ENCODE measurements at regions not wholly inside any gene's neighbourhood (a gene's known extent, or its start where the extent isn't known, plus 50 kb on each side); places are given as distances from the start of the nearest gene placed in this dataset.

DNA sequence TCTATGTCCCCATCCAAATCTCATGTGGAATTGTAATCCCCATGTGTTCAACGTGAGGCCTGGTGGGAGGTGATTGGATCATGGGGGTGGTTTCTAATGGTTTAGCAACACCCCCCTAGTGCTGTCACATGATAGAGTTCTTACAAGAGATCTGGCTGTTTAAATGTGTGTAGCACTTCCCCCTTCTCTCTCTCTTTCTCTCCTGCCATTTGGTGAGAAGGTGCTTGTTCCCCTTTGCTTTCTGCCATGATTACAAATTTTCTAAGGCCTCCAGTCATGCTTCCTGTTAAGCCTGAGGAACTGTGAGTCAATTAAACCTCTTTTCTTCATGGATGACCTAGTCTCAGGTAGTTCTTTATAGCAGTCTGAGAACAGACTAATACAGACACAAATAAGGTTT lies 165.4 kb downstream of the OGFRL1 start:
- H3K27ac ChIP-seq (ENCODE audit: low read length) = no peak overlapping the region
- ATAC-seq (ENCODE audit: insufficient read depth, low read depth) (no peak), DNase-seq (no peak)
- H2AFZ ChIP-seq (ENCODE audit: low read depth, low read length) = no peak overlapping the region
- no peaks in the 10 kb centered on the region for H3K9me3 ChIP-seq (ENCODE audit: insufficient read depth, low read length, severe bottlenecking)
- TF ChIP-seq EZH2 (IDR thresholded peaks at IDR 0.05; ENCODE audit: borderline replicate concordance, low read depth, low read length, severe bottlenecking) = no peak
- TF ChIP-seq CTCF (IDR thresholded peaks at IDR 0.05; ENCODE audit: borderline replicate concordance, extremely low read depth, low read length, poor library complexity, severe bottlenecking) = no peak
- H3K4me3 ChIP-seq (ENCODE audit: low read depth in 1 of 2, low read length in 2 of 2) = no peak overlapping the region
- H3K27me3 ChIP-seq (ENCODE audit: insufficient read depth, low read length, poor library complexity) = no peaks in the 10 kb centered on the region
- H3K79me2 ChIP-seq (ENCODE audit: insufficient read depth, low read length) = no peaks in the 10 kb centered on the region
- H4K20me1 ChIP-seq (ENCODE audit: insufficient read depth, low read length) = no peaks in the 10 kb centered on the region
- no peak overlapping the region for H3K9ac ChIP-seq (ENCODE audit: low read depth, low read length)
- no peak overlapping the region for H3K4me2 ChIP-seq (ENCODE audit: insufficient read depth, low read length)
- no peaks in the 10 kb centered on the region for H3K4me1 ChIP-seq (ENCODE audit: insufficient read depth, low read length)
- H3K36me3 ChIP-seq (ENCODE audit: insufficient read depth, low read length) = no peaks in the 10 kb centered on the region

DNA sequence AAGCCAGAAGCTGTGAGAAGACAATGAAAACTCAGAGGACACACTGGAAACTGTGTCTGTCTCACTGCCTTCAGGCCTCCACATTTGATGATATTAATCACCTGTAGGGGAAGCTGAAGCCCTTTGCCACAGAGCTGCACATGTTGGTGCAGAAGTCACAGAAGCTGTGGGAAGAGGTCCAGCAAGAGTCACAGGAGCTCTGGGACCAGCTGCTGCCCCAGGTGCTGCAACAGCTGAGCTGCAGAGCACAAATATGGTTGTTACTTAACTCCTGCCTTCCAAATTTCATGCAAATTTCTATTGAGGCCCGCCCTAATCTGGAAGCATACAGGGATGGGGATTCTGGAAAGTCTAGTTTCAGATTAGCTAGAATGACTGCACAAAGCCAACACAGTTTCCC lies 169.3 kb downstream of the OGFRL1 start:
- Histone ChIP-seq H3K9ac (ENCODE audit: low read depth, low read length) (no peak overlapping the region), H3K4me1 (ENCODE audit: insufficient read depth, low read length) (no peaks in the 10 kb centered on the region), H3K79me2 (ENCODE audit: insufficient read depth, low read length) (no peaks in the 10 kb centered on the region), H4K20me1 (ENCODE audit: insufficient read depth, low read length) (no peaks in the 10 kb centered on the region), H2AFZ (ENCODE audit: low read depth, low read length) (no peak overlapping the region), H3K36me3 (ENCODE audit: insufficient read depth, low read length) (no peaks in the 10 kb centered on the region), H3K4me3 (ENCODE audit: low read depth in 1 of 2, low read length in 2 of 2) (no peak overlapping the region), H3K27me3 (ENCODE audit: insufficient read depth, low read length, poor library complexity) (no peaks in the 10 kb centered on the region), H3K4me2 (ENCODE audit: insufficient read depth, low read length) (no peak overlapping the region), H3K9me3 (ENCODE audit: insufficient read depth, low read length, severe bottlenecking) (no peaks in the 10 kb centered on the region), H3K27ac (ENCODE audit: low read length) (no peak overlapping the region)
- DNase-seq (no peak), ATAC-seq (ENCODE audit: insufficient read depth, low read depth) (no peak)
- TF ChIP-seq CTCF (IDR thresholded peaks at IDR 0.05; ENCODE audit: borderline replicate concordance, extremely low read depth, low read length, poor library complexity, severe bottlenecking) = no peak
- TF ChIP-seq EZH2 (IDR thresholded peaks at IDR 0.05; ENCODE audit: borderline replicate concordance, low read depth, low read length, severe bottlenecking) = no peak

- TF ChIP-seq CTCF (IDR thresholded peaks at IDR 0.05; ENCODE audit: borderline replicate concordance, extremely low read depth, low read length, poor library complexity, severe bottlenecking) (no peak), EZH2 (IDR thresholded peaks at IDR 0.05; ENCODE audit: borderline replicate concordance, low read depth, low read length, severe bottlenecking) (no peak)
- no peak overlapping the region for H3K9ac ChIP-seq (ENCODE audit: low read depth, low read length)
- DNase-seq = no peak
- H2AFZ ChIP-seq (ENCODE audit: low read depth, low read length) = no peak overlapping the region
- H3K27ac ChIP-seq (ENCODE audit: low read length) = no peak overlapping the region
- H3K4me2 ChIP-seq (ENCODE audit: insufficient read depth, low read length) = no peak overlapping the region
- H3K36me3 ChIP-seq (ENCODE audit: insufficient read depth, low read length) = no peaks in the 10 kb centered on the region
- H3K4me3 ChIP-seq (ENCODE audit: low read depth in 1 of 2, low read length in 2 of 2) = no peak overlapping the region
- no peaks in the 10 kb centered on the region for H4K20me1 ChIP-seq (ENCODE audit: insufficient read depth, low read length)
- H3K9me3 ChIP-seq (ENCODE audit: insufficient read depth, low read length, severe bottlenecking) = no peaks in the 10 kb centered on the region
- H3K27me3 ChIP-seq (ENCODE audit: insufficient read depth, low read length, poor library complexity) = no peaks in the 10 kb centered on the region
- no peaks in the 10 kb centered on the region for H3K79me2 ChIP-seq (ENCODE audit: insufficient read depth, low read length)
- H3K4me1 ChIP-seq (ENCODE audit: insufficient read depth, low read length) = no peaks in the 10 kb centered on the region
- no peak for ATAC-seq (ENCODE audit: insufficient read depth, low read depth)
Measured at GRCh38 chr6:71459162-71459561, 170.6 kb downstream of the OGFRL1 start.

DNA sequence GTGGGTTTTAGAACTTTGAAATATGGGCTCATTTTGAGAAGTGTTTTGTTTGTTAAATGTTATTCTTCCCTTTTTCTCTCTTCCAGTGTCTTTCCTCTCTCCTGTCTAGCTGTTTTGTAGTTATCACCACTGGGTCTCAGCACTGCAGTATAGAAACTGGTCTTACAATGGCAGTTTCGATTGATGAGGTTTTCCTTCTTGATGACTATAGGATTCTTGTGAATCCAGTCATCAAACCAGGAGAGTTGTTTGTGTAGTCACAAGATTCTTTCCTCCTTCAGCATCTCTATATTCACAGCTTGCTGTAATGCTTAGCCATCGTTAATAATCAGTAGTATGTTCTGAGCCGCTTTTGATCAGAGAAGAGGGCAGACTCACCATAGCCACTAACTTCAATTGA lies 172.3 kb downstream of the OGFRL1 start:
- Histone ChIP-seq H3K9ac (ENCODE audit: low read depth, low read length) (no peak overlapping the region), H2AFZ (ENCODE audit: low read depth, low read length) (no peak overlapping the region), H3K9me3 (ENCODE audit: insufficient read depth, low read length, severe bottlenecking) (no peaks in the 10 kb centered on the region), H3K27ac (ENCODE audit: low read length) (no peak overlapping the region), H3K27me3 (ENCODE audit: insufficient read depth, low read length, poor library complexity) (no peaks in the 10 kb centered on the region), H4K20me1 (ENCODE audit: insufficient read depth, low read length) (no peaks in the 10 kb centered on the region), H3K4me1 (ENCODE audit: insufficient read depth, low read length) (no peaks in the 10 kb centered on the region), H3K36me3 (ENCODE audit: insufficient read depth, low read length) (no peaks in the 10 kb centered on the region), H3K4me2 (ENCODE audit: insufficient read depth, low read length) (no peak overlapping the region), H3K4me3 (ENCODE audit: low read depth in 1 of 2, low read length in 2 of 2) (no peak overlapping the region), H3K79me2 (ENCODE audit: insufficient read depth, low read length) (no peaks in the 10 kb centered on the region)
- TF ChIP-seq EZH2 (IDR thresholded peaks at IDR 0.05; ENCODE audit: borderline replicate concordance, low read depth, low read length, severe bottlenecking) (no peak), CTCF (IDR thresholded peaks at IDR 0.05; ENCODE audit: borderline replicate concordance, extremely low read depth, low read length, poor library complexity, severe bottlenecking) (no peak)
- DNase-seq (no peak), ATAC-seq (ENCODE audit: insufficient read depth, low read depth) (no peak)

All from DND-41 (cell line).